Left ventricle myocardium superior (tissue), 1 donor: ENCODE measurements at regions not wholly inside any gene's neighbourhood (a gene's known extent, or its start where the extent isn't known, plus 50 kb on each side); places are given as distances from the start of the nearest gene placed in this dataset.
"Not testable (repeated sequence)": the region's sequence is repeated elsewhere in the genome, so short reads cannot be mapped to it uniquely, and the experiment has no call there.

Experiments
- ATAC-seq: fragments of 200-7000 bp; cut with Tn5 transposase; one replicate; pipeline ENCODE4 v1.9.1; 2020; ENCODE audit warnings: mild to moderate bottlenecking, moderate library complexity
- DNase-seq: peaks from one replicate; pipeline ENCODE4 v3.0.0-alpha.2; 2020
- intact Hi-C: fragments of 100-400 bp; cut with micrococcal nuclease; formaldehyde crosslinking; loops from one replicate; pipeline ENCODE4 v1.11.0; 2022
- donor health status: DM: no; HTN: yes; CAD: no; lungs with severe emphysema.

DNA sequence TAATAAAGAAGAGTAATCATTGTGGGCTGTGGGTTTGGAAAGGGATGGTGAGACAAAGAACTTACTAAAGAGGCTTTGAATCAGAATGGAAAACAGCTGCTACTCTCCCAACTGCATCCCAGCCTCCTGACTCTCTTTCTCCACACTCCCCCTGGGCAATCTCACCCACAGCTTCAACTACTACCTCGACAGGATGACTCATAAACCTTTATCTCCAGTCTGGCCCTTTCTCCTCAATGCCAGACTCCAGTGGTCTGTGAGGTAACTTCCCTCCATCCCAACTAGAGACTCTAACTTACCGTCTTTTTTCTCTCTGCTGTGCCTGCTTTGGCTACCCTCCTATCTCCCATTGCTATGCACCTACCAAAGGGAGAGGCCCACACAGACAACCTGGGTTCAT is 135.3 kb upstream of the RREB1 start:
- DNase-seq (no peak), ATAC-seq (no peak)
- intact Hi-C loops = no loop called here

DNA sequence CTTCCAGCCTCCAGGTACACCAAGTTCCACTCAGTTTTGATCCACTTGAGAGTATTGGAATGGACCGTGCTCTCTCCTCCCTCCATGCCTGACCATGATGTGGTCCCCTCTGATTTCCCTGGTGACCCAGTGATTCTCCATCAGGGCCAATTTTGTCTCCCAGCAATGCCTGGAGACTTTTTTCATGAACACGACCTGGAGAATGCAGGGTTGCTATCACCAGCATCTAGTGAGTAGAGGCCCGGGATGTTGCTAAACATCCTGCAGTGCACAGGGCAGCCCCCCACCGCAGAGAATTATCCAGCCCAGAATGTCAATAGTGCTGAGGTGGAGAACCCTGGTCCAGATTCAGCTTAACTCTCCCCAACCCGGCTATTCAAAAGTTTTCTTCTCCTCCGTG is 134.0 kb upstream of the RREB1 start:
- intact Hi-C loops = no loop called here
- DNase-seq (no peak), ATAC-seq (no peak)

DNA sequence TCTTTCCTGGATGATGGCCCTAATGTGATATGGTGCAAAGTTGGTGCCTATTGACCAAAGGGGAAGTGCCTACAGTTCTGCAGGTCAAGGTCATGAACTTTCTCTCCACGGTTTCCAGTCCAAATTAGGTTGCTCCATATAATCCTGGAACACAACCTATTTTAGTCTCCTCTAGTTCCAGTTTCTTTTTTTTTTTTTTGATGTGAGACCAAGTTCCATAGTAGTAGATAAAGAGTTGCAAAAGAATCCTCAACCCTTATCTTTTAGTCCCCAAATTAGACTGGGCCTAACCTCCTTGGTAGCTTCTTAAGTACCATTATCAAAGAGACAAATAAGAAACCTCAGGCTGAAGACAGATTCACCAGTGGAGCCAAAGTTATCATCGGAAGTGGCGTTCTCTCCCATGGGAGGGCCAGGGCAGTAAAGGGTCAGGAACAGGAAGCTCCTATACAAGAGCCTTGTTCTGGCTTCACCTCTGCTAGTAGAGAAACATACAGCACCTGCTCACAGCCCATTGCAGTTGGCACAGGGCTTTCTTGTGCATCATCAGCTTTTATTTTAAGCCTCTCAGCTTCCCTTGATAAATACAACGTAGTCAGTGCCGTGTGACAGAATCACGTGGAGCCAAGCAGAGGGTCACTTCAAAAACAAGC is 132.2 kb upstream of the RREB1 start:
- ATAC-seq = peak; percentile 94
- peak; percentile 60 for DNase-seq
- intact Hi-C loops = no loop called here

DNA sequence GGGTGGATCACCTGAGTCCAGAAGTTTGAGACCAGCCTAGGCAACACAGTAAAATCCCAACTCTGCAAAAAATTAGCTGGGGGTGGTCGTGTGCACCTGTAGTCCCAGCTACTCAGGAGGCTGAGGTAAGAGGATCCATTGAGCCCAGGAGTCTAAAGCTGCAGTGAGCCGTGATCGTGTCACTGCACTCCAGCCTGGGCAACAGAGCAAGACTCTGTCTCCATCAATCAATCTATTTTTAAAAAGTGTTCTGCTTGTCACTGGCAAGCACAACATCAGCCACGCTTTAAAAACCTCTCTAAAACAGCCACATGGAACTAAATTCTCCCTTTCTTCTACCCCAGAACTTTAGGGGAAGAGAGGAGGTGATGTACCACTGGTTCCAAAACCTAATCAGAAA is 131.6 kb upstream of the RREB1 start:
- intact Hi-C loops = no loop called here
- DNase-seq (no peak), ATAC-seq (peak; percentile 38)

DNA sequence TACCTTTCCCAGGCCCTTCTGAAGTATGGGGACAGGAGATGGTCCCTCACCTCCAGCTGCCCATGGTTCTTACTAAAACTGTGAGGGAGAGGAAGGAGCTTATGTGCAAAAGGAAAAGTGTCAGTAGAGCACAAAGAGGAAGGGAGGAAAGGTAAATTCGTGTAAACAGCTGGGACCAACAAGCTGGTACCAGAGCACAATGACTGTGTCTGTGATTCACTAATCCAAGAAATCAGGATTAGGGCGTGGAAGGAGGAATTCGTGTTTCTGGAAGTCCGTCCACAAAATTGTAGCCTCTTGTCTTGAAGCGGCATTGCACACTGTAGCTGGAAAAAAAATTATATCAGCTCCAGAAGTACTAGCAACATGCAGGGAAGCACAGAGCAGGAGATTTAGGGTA is 129.0 kb upstream of the RREB1 start:
- ATAC-seq (no peak), DNase-seq (no peak)
- intact Hi-C loops = no loop called here

DNA sequence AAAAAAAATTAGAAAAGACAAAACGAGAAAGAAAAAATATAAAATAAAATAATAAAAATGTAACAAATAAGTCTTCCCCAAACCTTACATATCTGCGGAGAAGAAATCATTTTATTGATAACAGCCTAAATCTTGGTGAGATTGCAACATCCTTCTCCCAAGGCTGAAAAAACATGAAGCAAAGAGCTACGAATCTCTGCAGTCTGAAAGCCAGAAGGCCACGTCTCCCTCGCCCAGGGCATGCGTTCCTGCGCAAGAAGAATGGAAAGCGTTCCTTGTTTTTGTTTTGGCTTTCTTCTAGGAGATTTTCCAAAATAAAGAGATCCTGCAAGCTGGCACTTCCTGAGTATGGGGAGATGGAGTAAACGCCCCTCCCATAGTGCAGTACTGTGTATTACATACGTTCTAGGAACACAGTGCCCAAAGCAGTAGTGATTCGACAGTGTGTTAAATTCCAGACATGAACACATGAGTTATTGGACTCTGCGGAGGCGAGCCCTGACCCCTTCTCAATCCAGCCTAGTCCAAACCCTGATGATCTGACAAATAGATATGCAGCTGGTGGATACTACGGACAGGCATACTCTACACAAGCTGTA is 126.7 kb upstream of the RREB1 start:
- ATAC-seq (no peak), DNase-seq (no peak)
- intact Hi-C loops = no loop called here

DNA sequence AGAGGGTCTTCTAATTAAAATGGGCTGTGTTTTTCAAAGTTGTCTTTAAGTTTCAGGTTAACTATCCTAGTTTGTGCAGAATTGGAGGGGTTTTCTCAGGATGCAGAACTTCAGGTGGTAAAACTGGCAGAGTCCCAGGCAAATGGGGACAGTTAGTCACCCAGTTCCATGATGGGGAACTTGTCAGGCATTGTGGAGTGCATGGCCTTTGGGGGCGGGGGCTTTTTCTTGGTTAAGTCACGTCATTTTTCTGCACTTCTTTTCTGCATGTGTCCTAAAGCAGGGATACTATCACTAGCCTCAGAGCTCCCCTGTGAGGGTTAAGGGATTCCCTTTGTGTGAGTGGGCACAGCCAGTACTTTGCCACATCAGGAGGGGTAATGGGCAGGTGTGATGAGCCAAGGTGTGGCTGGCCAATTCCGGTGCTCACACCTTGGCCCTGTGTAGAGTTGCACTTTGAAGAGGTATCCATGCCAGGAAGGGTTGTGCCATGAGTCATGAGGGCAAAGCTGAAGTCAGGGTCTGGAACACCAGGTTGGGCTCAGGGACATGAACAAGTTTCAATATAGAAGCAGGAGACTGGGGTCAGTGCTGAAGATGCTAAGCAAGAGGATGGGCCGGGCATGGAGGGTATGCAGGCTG is 126.0 kb upstream of the RREB1 start:
- no peak for ATAC-seq

DNA sequence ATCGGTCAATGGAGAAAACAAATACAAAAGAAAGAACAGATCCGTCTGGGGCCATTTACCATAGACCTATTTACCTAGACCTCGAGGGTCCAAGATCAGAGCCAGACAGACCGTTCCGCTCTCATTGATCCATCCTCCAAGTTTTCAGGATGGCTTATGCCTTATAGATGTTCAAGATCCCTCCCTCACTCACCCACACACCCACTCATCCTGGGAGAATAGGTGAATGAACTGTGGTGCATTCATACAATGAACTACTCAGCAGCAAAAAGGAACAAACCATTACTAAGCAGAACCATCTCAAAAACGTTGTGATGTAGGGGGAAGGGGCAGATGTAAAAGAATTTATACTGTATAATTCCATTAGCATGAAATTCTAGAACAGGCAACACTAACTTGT is 125.1 kb upstream of the RREB1 start:
- DNase-seq (no peak), ATAC-seq (no peak)
- intact Hi-C loops = no loop called here

More for the DNA sequence above, 126.0 kb upstream of the RREB1 start:
- DNase-seq = no peak
- intact Hi-C loops = no loop called here

DNA sequence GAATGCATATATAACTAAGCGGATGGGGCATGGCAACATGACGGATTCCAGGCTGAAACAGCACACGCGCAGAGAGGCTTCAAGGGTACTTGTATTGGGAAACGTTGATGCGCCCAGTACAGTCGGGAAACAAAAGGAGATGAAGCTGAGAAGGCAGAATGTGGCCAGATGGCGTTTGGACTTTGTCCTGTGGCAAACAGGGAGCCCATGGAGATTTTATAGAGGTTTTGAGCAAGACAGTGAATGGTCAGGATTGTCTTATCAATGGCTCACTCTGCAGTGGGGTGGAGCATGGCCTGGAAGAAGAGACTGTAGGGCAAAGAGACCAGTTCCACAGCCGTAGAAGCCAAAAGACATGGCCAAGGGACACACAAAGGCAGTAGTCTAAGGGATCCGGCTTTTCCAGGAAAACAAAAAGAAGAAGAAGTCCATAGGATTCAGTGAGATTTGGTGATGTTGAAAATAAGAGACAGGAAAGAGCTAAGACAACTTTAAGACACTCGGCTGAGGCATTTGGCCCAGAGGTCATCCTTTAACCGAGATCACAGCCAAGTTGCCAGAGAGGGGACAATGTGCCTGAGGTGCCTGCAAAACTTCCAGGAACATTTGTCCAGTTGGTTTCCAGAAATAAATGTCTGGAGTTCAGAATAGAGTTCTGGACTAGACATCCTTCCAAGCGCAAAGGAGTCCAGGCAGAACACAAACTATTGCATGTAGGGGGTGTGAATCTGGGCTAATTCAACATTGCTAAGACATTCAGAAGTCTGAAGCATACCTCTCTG is 123.0 kb upstream of the RREB1 start:
- ATAC-seq (no peak), DNase-seq (no peak)
- intact Hi-C loops = no loop called here

DNA sequence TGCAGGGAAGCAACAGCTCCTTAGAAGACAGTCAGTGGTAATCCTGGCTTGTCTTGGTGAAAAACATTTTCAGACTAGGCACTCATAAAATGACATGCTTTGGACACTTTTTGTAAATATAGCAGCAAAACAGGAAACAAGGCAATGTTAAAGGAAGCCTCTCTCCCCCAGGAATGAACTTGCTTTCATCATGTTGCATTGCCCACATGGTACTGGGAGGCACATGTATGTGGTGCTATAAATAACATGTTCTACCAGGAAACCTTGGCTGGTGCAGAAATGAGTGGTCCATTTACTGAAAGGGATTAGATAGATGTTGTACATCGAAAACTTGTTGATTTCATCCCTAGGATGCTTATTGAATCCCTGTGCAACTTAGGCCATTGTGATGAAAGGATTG is 121.4 kb upstream of the RREB1 start:
- ATAC-seq (no peak), DNase-seq (no peak)
- intact Hi-C loops = no loop called here

DNA sequence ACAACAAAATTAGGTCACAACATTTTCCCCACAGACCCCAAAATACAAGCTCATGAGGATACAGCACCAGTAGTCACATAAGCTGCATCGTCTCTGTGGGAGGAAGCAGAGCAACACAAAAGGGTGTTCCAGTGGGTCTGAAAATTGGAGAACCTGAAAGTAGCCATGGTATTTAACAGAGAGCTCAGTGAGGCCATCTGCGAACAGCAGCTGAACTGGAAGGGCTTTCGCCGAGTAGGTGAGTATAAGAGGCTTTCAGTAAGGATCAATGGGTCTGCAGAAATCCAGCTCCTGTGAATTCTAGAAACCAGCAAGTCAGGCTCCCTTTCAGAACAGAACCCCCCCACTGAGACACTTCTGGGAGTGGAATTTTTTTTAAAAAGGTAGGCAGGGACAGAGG is 120.0 kb upstream of the RREB1 start:
- intact Hi-C loops = no loop called here
- DNase-seq (no peak), ATAC-seq (no peak)

DNA sequence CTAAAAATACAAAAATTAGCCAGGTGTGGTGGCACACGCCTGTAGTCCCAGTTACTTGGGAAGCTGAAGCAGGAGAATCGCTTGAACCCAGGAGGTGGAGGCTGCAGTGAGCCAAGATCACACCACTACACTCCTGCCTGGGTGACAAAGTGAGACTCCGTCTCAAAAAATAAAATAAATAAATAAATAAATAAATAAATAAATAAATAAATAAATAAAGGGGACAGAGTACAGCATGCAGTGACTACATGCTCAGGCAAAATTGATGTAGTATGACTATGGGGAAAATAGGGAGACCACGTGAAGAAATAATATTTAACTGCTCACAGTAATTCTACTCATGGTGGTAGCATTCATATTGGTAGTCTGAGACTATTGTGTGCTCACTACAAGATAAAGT is 117.7 kb upstream of the RREB1 start:
- ATAC-seq, intact Hi-C loops, DNase-seq: not testable (repeated sequence)

DNA sequence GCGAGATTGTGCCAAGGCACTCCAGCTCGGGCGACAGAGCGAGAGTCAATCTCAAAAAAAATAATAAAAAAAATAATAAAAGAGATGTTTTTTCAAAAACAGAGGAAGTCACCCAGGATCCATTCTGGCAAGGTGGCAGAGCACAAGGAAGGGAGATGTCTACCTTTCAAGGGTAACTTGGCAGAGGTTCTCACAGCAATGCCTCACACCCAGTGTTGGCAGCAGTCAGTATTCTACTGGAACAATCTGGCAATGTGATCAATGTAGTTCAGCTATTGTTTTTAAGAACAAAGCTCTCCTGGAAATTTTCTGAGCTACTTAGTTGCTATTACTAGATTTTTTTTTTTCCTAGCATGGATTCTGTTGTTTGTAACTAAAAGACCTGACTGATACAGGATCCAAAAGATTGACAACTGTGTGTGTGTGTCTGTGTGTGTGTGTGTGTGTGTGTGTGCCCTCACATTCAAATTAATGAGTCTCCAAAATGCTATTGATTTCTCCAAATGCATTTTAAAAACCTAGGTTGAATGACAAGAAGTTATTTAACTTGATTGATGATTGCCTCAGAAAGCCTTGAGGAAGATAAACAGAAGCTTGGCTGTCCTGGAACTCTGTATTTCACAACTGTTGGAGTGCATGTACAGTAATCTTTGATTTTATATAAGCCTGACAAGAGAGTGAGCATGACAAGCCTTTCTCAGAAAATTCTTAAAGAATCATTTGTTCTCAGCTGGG is 114.1 kb upstream of the RREB1 start:
- ATAC-seq (no peak), DNase-seq (no peak)
- intact Hi-C loops = no loop called here

DNA sequence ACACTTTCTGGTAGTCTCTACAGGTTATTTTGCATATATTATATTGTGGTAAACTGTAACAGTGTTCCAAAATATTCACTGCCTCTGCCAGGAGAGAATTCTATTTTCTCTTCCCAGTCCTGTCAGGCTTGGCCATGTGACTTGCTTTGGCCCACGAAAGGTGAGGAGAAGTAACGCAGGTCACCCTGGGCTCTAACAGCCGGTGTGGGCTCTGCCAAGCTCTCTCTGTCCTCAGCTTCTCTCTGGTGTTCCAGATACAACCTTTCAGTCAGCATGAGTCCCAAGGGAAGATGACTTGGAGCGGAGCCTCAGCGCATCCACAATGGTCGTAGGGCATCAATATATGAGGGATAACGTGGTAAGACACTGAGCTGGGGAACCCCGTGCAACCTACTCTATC is 113.0 kb upstream of the RREB1 start:
- ATAC-seq (peak; percentile 98), DNase-seq (peak; percentile 80)
- intact Hi-C loops = no loop called here

DNA sequence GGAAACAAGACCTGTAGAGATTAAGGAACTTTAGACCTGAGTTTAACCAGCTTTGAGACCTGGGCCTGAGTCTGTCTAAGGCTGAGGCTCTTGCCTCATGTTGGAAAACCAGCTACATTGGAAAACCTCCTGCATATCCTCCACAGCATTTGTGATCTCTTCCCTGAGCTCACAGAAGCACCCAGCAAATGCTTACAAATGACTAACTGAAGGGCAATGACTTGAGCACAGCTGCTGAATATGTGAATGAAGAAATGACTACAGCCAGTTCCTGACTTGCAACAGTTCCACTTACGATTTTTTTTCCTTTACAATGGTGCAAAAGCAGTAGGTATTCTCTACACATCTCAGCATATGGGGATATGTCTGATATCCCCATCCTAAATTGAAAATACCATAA is 112.4 kb upstream of the RREB1 start:
- ATAC-seq = peak; percentile 7
- intact Hi-C loops = no loop called here

DNA sequence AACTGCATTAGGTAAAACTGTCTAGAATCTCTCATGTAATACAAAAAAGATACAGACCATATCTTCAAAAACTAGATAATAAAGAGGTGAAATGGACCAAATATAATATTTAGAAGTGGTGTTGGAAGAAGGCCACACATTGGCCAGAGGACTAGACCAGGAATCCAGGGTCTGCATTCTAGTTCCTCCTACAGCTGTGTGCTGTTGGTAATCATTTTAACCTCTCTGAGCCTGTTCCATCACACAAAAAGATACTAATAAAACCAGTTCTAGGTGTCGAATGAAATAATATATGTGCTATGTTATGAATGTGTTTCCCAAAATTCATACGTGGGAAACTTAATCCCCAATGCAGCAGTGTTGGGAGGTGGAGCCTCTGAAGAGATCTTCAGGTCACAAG is 111.6 kb upstream of the RREB1 start:
- no peak for ATAC-seq
- intact Hi-C loops = no loop called here

More for the DNA sequence above, 112.4 kb upstream of the RREB1 start:
- no peak for DNase-seq

DNA sequence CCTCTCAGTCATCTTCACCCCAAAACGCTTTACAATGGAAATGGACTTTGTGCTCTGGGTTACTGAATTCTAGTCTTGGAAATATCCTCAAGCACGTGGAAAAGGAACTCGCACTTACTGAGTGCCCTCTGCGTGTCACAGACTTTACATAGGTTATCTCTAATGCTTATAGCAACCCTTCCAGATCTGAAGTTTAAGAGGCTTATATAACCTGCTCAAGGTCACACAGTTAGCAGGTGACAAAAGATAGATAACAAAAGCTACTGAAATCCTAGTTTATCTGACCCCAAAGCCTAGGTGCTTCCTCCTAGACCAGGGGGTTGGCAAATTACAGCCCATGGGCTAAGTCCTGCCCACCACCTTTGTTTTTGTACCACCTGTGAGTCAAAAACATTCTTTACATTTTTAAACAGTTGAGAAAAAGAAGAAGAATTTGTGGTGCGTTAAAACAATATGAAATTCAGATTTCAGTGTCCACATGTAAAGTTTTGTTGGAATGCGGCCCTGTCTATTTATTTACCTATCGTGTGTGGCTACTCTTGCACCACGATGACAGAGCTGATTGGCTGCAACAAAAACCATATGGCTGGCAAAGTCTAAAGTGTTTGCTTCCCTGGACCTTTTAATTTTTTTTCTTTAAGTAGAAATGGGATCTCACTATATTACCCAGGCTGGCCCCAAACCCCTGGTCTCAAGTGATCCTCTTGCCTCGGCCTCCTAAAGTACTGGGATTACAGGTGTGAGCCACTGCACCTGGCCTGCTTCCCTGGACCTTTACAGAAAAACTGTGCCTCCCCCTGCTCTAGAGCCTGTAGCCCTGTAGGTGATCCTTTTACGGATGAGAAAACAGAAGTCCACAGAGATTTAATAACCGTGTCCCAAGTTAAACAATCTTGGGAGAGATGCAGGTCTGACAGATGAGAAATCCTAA is 110.2 kb upstream of the RREB1 start:
- intact Hi-C loops = no loop called here
- ATAC-seq = no peak
- no peak for DNase-seq

More for the DNA sequence above, 111.6 kb upstream of the RREB1 start:
- no peak for DNase-seq

DNA sequence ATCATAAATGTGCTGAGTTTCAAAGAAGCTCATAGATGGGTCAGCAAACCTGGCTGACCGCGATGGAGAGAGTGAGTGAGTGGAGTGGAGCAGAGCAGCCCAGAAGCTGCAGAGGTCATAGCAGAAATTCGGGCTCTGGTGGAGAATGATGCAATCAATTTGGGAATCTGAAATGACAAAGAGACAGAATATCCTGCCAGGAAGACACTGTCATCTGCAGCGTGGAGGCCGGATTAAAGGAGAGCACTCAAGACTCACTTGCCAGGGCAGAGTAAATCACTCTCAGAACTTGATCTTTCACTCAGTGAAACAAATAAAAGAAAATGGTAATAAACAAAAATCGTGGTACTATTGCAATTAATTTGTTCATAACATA is 109.6 kb upstream of the RREB1 start:
- intact Hi-C loops = no loop called here
- ATAC-seq = no peak
- DNase-seq = no peak
